SIG-M5 treated with dmso at 0.1 percent for 504 hours (cell line): ENCODE measurements at regions not wholly inside any gene's neighbourhood (a gene's known extent, or its start where the extent isn't known, plus 50 kb on each side); places are given as distances from the start of the nearest gene placed in this dataset.
"Not testable (repeated sequence)": the region's sequence is repeated elsewhere in the genome, so short reads cannot be mapped to it uniquely, and the experiment has no call there.

Experiments
- DNase-seq: peaks from one replicate; lab custom pipeline; 2025; ENCODE audit not compliant: unreplicated experiment; lab: John Stamatoyannopoulos, UW

- DNase-seq = no peak
Measured at GRCh38 chrX:112946227-112946626, 105.6 kb upstream of the AMOT start.

GRCh38 chrX:112945826-112946225, 105.2 kb upstream of the AMOT start:
- no peak for DNase-seq

GRCh38 chrX:112941209-112941837, 100.7 kb upstream of the AMOT start:
- DNase-seq = no peak

- DNase-seq = no peak
Measured at GRCh38 chrX:112935029-112935428, 94.4 kb upstream of the AMOT start.

- no peak for DNase-seq
Measured at GRCh38 chrX:112931900-112932299, 91.3 kb upstream of the AMOT start.

- DNase-seq = no peak
Measured at GRCh38 chrX:112931478-112931877, 90.8 kb upstream of the AMOT start.

- not testable (repeated sequence) for DNase-seq
Measured at GRCh38 chrX:112923381-112923780, 82.8 kb upstream of the AMOT start.

GRCh38 chrX:112913807-112914206, 73.2 kb upstream of the AMOT start:
- DNase-seq = no peak

GRCh38 chrX:112910418-112910817, 69.8 kb upstream of the AMOT start:
- DNase-seq = no peak

- no peak for DNase-seq
Measured at GRCh38 chrX:112901869-112902725, 61.5 kb upstream of the AMOT start.

- no peak for DNase-seq
Measured at GRCh38 chrX:112896051-112896450, 55.4 kb upstream of the AMOT start.
